ENCODE measurements at regions not wholly inside any gene's neighbourhood (a gene's known extent, or its start where the extent isn't known, plus 50 kb on each side); places are given as distances from the start of the nearest gene placed in this dataset.

- H3K27me3 ChIP-seq, result no peaks in the 10 kb centered on the region
- no peak for ATAC-seq
- no peak overlapping the region for H3K27ac ChIP-seq
- in situ Hi-C loops (cut with MboI; ENCODE audit: low sequenced_read_pairs in 4 of 4) (no loop called here), intact Hi-C loops (cut with DNase I; ENCODE audit: low total_unique reads) (no loop called here)
- DNase-seq, result no peak
- TF ChIP-seq POLR2A (IDR thresholded peaks at IDR 0.05) (no peak), CTCF (IDR thresholded peaks at IDR 0.05 in 4 of 5, conservative IDR thresholded peaks at IDR 0.05 in 1 of 5) (no peak)
- H3K9me3 ChIP-seq, result no peaks in the 10 kb centered on the region
- H3K36me3 ChIP-seq, result no peaks in the 10 kb centered on the region
- no peaks in the 10 kb centered on the region for H3K4me1 ChIP-seq
- no peak overlapping the region for H3K4me3 ChIP-seq
Measured at GRCh38 chr2:22879009-22879863, 505.7 kb upstream of the KLHL29 start.

GRCh38 chr2:22880161-22880560, 504.8 kb upstream of the KLHL29 start:
- H3K4me3 ChIP-seq, result no peak overlapping the region
- no peaks in the 10 kb centered on the region for H3K27me3 ChIP-seq
- no peaks in the 10 kb centered on the region for H3K4me1 ChIP-seq
- TF ChIP-seq POLR2A (IDR thresholded peaks at IDR 0.05) (no peak), CTCF (IDR thresholded peaks at IDR 0.05 in 4 of 5, conservative IDR thresholded peaks at IDR 0.05 in 1 of 5) (no peak)
- no peaks in the 10 kb centered on the region for H3K9me3 ChIP-seq
- ATAC-seq, result no peak
- intact Hi-C loops (cut with DNase I; ENCODE audit: low total_unique reads), result no loop called here
- no peak overlapping the region for H3K27ac ChIP-seq
- in situ Hi-C loops (cut with MboI; ENCODE audit: low sequenced_read_pairs in 4 of 4), result no loop called here
- no peaks in the 10 kb centered on the region for H3K36me3 ChIP-seq
- DNase-seq, result no peak

- Histone ChIP-seq H3K9me3 (no peaks in the 10 kb centered on the region), H3K36me3 (no peaks in the 10 kb centered on the region), H3K4me3 (no peak overlapping the region), H3K4me1 (no peaks in the 10 kb centered on the region), H3K27ac (no peak overlapping the region), H3K27me3 (no peaks in the 10 kb centered on the region)
- DNase-seq, result no peak
- in situ Hi-C loops (cut with MboI; ENCODE audit: low sequenced_read_pairs in 4 of 4), result no loop called here
- TF ChIP-seq POLR2A (IDR thresholded peaks at IDR 0.05) (no peak), CTCF (IDR thresholded peaks at IDR 0.05 in 4 of 5, conservative IDR thresholded peaks at IDR 0.05 in 1 of 5) (no peak)
- ATAC-seq, result no peak
- intact Hi-C loops (cut with DNase I; ENCODE audit: low total_unique reads), result no loop called here
Measured at GRCh38 chr2:22882011-22882410, 503.0 kb upstream of the KLHL29 start.

GRCh38 chr2:22882643-22883042, 502.3 kb upstream of the KLHL29 start:
- Histone ChIP-seq H3K9me3 (no peaks in the 10 kb centered on the region), H3K4me3 (no peak overlapping the region), H3K27me3 (no peaks in the 10 kb centered on the region), H3K27ac (no peak overlapping the region), H3K36me3 (no peaks in the 10 kb centered on the region), H3K4me1 (no peaks in the 10 kb centered on the region)
- intact Hi-C loops (cut with DNase I; ENCODE audit: low total_unique reads) (no loop called here), in situ Hi-C loops (cut with MboI; ENCODE audit: low sequenced_read_pairs in 4 of 4) (no loop called here)
- no peak for TF ChIP-seq CTCF (IDR thresholded peaks at IDR 0.05 in 4 of 5, conservative IDR thresholded peaks at IDR 0.05 in 1 of 5)
- TF ChIP-seq POLR2A (IDR thresholded peaks at IDR 0.05), result no peak
- ATAC-seq (no peak), DNase-seq (no peak)

Data from gastrocnemius medialis (tissue), 4 donors.